ENCODE measurements at regions not wholly inside any gene's neighbourhood (a gene's known extent, or its start where the extent isn't known, plus 50 kb on each side); places are given as distances from the start of the nearest gene placed in this dataset.

- DNase-seq, result no peak
- no peaks in the 10 kb centered on the region for H4K20me1 ChIP-seq (ENCODE audit: insufficient read depth)
- TF ChIP-seq USF1 (IDR thresholded peaks at IDR 0.05; ENCODE audit: borderline replicate concordance, low read depth) (no peak), MXI1 (IDR thresholded peaks at IDR 0.05; ENCODE audit: low read depth, low read length) (no peak), EP300 (IDR thresholded peaks at IDR 0.05; ENCODE audit: borderline replicate concordance in 1 of 2, low read depth in 1 of 2, low read length in 1 of 2) (no peak), SMC3 (IDR thresholded peaks at IDR 0.05; ENCODE audit: low read depth, low read length) (no peak), NRF1 (IDR thresholded peaks at IDR 0.05; ENCODE audit: low read depth, low read length) (no peak)
- H3K36me3 ChIP-seq (replicated peaks in 1 of 2; ENCODE audit: control insufficient read depth in 1 of 2, insufficient read depth in 2 of 2, low read length in 1 of 2), result no peaks in the 10 kb centered on the region
- H3K9ac ChIP-seq, result no peak overlapping the region
- no peaks in the 10 kb centered on the region for H3K27me3 ChIP-seq (ENCODE audit: insufficient read depth)
- H2AFZ ChIP-seq (ENCODE audit: low read depth), result no peak overlapping the region
- H3K4me1 ChIP-seq (ENCODE audit: control insufficient read depth in 1 of 2, insufficient read depth in 2 of 2, low read depth in 1 of 2, low read length in 1 of 2), result no peaks in the 10 kb centered on the region
- ChIA-PET POLR2A (no interaction called here), CTCF (no interaction called here)
- no peak overlapping the region for H3K4me3 ChIP-seq (ENCODE audit: low read depth in 2 of 2, low read length in 1 of 2)
- H3K9me2 ChIP-seq, result no peaks in the 10 kb centered on the region
- H3F3A ChIP-seq (replicated peaks; ENCODE audit: insufficient read depth), result no peaks in the 10 kb centered on the region
- H3K79me2 ChIP-seq (ENCODE audit: insufficient read depth), result no peaks in the 10 kb centered on the region
- 6% methylated on average over 1 of the region's 1 CpG for WGBS (ENCODE audit: low lambda C conversion rate)
- no peak overlapping the region for H3K27ac ChIP-seq (ENCODE audit: low read depth in 2 of 2, low read length in 1 of 2)
- no peaks in the 10 kb centered on the region; the same call in 1 of the 2 replicates for H3K9me3 ChIP-seq
- H3K4me2 ChIP-seq, result no peak overlapping the region
Measured at GRCh38 chr6:94344866-94345265, 925.5 kb upstream of the EPHA7 start.

- H3K79me2 ChIP-seq (ENCODE audit: insufficient read depth), result no peaks in the 10 kb centered on the region
Measured at GRCh38 chr6:94341173-94341572, 921.8 kb upstream of the EPHA7 start.

More at GRCh38 chr6:94341173-94341572, 921.8 kb upstream of the EPHA7 start:
- Histone ChIP-seq H3K4me3 (ENCODE audit: low read depth in 2 of 2, low read length in 1 of 2) (no peak overlapping the region), H3K9ac (no peak overlapping the region), H3K9me3 (no peaks in the 10 kb centered on the region; the same call in 1 of the 2 replicates), H4K20me1 (ENCODE audit: insufficient read depth) (no peaks in the 10 kb centered on the region), H3K36me3 (replicated peaks in 1 of 2; ENCODE audit: control insufficient read depth in 1 of 2, insufficient read depth in 2 of 2, low read length in 1 of 2) (no peaks in the 10 kb centered on the region), H3K27ac (ENCODE audit: low read depth in 2 of 2, low read length in 1 of 2) (no peak overlapping the region), H3K9me2 (no peaks in the 10 kb centered on the region), H3K4me2 (no peak overlapping the region), H3K27me3 (ENCODE audit: insufficient read depth) (no peaks in the 10 kb centered on the region), H3K4me1 (ENCODE audit: control insufficient read depth in 1 of 2, insufficient read depth in 2 of 2, low read depth in 1 of 2, low read length in 1 of 2) (no peaks in the 10 kb centered on the region), H3F3A (replicated peaks; ENCODE audit: insufficient read depth) (no peaks in the 10 kb centered on the region), H2AFZ (ENCODE audit: low read depth) (no peak overlapping the region)
- no peak for DNase-seq
- TF ChIP-seq GABPA (IDR thresholded peaks at IDR 0.05; ENCODE audit: low read depth) (no peak), USF2 (IDR thresholded peaks at IDR 0.05; ENCODE audit: borderline replicate concordance, low read depth, low read length) (no peak), YY1 (IDR thresholded peaks at IDR 0.05; ENCODE audit: low read depth) (no peak), CTCF (IDR thresholded peaks at IDR 0.05) (no peak), CHD2 (IDR thresholded peaks at IDR 0.05; ENCODE audit: low read length, partially characterized antibody) (no peak), EZH2phosphoT487 (IDR thresholded peaks at IDR 0.05; ENCODE audit: borderline replicate concordance, low read depth) (no peak), RCOR1 (IDR thresholded peaks at IDR 0.05; ENCODE audit: low read length) (no peak), PBX3 (IDR thresholded peaks at IDR 0.05) (no peak), TAF1 (IDR thresholded peaks at IDR 0.05; ENCODE audit: borderline replicate concordance, low read depth, low read length) (no peak), MAX (IDR thresholded peaks at IDR 0.05; ENCODE audit: low read depth) (no peak), NRF1 (IDR thresholded peaks at IDR 0.05; ENCODE audit: low read depth, low read length) (no peak), GATA2 (CRISPR knock-in tag; IDR thresholded peaks at IDR 0.05) (no peak), MEF2A (IDR thresholded peaks at IDR 0.05; ENCODE audit: borderline replicate concordance, low read depth) (no peak), ELF1 (IDR thresholded peaks at IDR 0.05) (no peak), RAD21 (IDR thresholded peaks at IDR 0.05; ENCODE audit: low read length) (no peak), TCF12 (IDR thresholded peaks at IDR 0.05) (no peak)
- 0% methylated on average over 2 of the region's 2 CpGs for WGBS (ENCODE audit: low lambda C conversion rate)
- CTCF ChIA-PET, result no interaction called here
- POLR2A ChIA-PET, result no interaction called here

Measured in SK-N-SH (cell line).